ENCODE measurements at regions not wholly inside any gene's neighbourhood (a gene's known extent, or its start where the extent isn't known, plus 50 kb on each side); places are given as distances from the start of the nearest gene placed in this dataset.

DNA sequence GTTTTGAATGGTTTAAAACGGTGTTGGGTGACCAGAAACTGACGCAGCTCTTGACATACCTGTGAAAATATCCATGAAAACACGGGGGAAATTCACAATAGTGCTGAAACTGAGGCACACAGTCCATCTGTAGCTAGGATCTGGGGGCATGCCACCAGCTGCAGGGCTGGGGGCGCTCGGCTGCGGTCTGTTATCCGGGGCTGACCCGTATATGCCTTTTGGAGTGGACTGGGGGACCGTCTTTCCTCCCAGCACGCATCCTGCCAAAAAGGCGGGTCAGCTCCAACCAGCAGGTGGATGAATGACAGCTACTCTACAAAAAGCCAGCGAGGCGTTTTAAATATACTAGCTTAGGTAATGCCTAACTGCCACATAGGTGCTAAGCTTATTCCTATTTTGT is 729.8 kb downstream of the QKI start:
- no peak for DNase-seq

DNA sequence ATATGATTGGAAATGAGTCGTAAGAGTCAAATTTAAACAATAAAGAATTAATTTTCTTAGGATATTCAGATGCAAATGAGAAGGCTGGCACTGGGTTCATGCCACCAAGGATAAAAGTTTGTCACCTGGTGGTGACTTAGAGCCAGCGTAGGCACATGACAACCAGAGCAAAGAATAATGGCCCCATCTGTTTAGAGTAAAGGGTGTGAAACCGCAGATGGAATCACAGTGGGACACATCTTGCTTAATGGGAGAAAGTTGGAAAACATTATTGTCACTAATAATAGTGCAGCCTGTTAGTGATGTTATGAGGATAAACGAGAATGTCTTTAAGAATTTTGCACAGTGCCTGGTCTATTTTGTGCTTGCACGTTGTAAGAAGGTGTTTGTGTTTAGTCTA is 727.8 kb downstream of the QKI start:
- DNase-seq: no peak

GRCh38 chr6:164135511-164136132 is 721.1 kb downstream of the QKI start:
- DNase-seq: no peak

- no peak for DNase-seq
Observed at GRCh38 chr6:164133095-164133494, 718.6 kb downstream of the QKI start.

GRCh38 chr6:164130585-164130984 is 716.1 kb downstream of the QKI start:
- DNase-seq: no peak

DNA sequence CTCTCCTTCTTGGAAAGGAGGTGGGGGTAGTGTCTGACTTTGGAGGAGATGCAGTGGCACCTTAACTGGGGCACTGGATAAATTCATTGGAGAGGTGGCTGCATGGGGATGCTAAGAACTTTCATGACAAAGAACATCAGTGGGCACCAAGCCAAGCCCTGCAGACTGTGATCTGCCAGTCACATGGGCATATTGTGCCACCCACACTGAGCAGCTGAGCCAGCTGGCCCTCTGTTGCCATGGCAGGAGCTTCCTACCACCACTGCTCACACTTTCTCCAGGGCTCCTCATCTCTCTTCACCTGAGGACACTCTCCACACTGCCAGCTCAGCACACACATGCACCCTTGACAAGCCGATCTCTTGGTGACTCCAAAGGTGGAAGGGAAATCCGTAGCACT is 715.6 kb downstream of the QKI start:
- no peak for DNase-seq

DNA sequence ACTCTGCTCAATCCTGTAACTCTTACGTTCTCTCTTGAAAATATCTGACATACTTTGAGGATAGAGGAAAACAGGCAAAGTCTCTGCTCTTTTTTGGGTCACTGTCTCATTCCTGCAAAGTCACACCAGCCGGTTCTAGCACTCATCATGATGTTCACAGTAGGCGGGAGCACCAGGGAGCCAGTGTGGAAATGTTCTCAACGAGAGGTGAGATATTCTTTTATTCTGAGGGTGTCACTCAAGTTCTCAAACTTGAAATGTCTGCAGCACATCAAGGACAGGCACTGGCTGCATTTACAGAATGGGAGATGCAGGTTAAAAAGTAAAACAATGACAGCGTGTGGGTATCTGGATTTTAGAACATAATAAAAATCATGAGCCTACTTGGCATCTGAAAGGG is 714.7 kb downstream of the QKI start:
- no peak for DNase-seq

DNA sequence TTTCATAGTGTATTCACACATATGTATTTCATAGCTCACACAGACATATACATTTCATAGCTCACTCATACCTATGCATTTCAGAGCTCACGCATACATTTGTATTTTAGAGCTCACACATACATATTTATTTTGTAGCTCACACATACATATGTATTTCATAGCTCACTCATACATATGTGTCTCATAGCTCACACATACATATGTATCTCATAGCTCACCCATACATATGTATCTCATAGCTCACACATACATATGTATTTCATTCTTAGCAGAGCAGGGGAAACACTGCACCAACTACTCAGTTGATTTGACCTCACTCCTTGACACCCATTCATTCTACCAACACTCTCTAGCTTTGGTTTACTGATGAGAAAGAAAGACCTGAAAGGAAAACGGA is 713.6 kb downstream of the QKI start:
- no peak for DNase-seq

DNA sequence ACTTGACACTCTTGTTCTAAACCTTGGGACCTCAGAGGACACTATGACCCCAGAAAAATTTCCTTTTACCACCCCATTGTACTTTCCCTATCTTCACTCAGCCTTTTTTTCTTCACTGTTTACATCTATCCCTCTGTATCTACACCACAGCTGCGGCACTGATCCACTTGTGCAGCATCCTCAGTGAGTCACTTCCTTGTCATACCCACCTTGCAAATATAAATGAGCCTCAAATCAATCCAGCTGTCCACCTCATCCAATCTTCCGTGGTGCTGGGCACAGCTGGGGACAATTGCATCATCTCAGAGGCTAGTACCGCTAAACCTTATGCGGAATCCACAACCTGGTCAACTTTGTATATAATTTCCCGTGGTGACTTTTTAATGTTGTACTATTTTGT is 710.5 kb downstream of the QKI start:
- no peak for DNase-seq

DNA sequence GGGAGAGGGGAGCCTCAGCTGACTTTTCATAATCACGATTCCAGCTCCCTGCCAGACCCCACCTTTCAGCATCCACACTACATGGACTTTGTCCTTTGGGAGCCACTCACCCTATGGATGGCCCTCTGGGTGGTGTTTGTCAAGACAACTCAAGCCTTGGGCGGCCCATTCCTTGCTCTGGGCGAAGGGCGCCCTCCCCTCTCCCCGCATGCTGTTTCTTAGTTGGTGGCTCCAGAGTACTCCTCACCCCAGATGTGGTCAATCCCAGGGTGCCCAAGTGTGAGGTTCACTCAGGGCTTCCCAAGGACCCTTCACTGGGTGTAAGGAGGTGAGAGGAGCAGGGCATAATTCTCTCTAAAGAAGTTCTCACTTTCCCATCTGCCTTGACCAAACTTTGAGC is 710.0 kb downstream of the QKI start:
- DNase-seq: no peak

GRCh38 chr6:164122109-164122508 is 707.6 kb downstream of the QKI start:
- no peak for DNase-seq

DNA sequence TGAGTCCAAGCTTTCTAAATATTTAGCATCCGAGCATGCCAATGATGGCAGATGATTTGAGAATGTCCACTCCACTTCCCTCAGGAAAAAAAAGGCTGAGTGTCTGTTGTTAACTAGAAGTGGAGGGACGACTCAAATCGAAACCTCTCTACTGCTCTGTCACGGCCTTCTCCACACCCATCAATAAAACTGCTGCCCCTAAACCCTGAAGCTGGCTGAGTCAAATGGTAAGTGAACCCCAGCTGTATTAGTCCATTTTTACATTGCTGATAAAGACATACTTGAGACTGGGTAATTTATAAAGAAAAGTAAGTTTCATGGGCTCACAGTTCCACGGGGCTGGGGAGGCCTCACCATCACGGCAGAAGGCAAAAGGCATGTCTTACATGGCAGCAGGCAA is 707.0 kb downstream of the QKI start:
- DNase-seq: no peak

GRCh38 chr6:164114651-164115050 is 700.1 kb downstream of the QKI start:
- no peak for DNase-seq

- DNase-seq: no peak
Observed at GRCh38 chr6:164114051-164114450, 699.5 kb downstream of the QKI start.

DNA sequence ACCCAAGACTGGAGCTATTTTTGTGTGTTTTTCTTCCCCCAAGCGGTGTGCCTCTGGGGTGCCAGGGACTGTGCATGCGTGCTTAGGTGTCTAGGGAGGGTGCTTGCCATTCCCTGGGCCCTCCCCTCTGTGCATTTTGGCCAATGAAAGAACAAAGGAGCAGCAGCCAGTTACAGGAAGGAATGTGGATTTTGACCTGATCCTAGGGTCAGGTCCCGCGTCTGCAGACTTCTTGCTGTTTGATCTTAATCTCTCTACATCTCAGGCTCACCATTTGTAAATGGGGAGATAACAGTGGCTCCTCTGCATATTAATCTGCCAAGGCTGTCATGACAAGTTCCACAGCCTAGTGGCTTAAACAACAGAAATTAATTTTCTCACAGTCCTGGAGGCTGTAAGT is 699.1 kb downstream of the QKI start:
- no peak for DNase-seq

DNA sequence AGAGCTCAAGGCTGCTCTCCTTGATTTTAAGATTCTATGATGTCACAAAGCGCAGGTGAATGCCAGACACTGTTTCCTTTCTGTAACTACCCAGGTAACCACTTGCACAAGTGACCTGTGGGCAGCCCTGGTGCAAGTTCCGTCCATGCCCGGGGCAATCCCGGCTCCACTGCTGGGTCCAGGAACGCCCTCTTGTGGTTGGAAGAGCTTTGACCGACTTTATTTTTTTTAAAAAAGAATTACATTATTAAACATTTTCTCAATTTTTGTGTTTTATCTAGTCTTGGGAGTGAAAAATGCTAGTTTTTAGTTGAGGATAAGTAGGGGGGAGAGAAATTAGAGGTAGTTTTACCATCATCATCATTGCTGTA is 695.2 kb downstream of the QKI start:
- DNase-seq: no peak

GRCh38 chr6:164108869-164109769 is 694.6 kb downstream of the QKI start:
- no peak for DNase-seq

DNA sequence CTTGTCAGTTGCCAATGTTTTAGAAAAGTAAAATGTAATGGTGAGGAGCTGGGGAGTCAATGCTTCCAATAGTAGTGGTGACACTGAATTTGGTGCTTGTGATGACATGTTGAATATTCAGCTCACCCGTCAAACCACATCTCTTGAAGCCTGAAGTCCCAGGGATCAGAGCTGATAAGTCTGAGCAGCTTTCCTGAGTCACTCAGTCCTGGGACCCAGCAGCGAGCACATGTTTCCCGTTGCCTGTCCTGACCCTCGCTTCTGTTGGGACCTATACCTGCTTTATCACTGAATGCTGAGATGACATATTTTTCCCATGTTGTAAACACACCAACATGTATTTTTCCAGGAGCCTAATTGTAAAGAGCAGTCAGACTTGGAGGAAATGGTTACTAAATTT is 693.6 kb downstream of the QKI start:
- DNase-seq: no peak

DNA sequence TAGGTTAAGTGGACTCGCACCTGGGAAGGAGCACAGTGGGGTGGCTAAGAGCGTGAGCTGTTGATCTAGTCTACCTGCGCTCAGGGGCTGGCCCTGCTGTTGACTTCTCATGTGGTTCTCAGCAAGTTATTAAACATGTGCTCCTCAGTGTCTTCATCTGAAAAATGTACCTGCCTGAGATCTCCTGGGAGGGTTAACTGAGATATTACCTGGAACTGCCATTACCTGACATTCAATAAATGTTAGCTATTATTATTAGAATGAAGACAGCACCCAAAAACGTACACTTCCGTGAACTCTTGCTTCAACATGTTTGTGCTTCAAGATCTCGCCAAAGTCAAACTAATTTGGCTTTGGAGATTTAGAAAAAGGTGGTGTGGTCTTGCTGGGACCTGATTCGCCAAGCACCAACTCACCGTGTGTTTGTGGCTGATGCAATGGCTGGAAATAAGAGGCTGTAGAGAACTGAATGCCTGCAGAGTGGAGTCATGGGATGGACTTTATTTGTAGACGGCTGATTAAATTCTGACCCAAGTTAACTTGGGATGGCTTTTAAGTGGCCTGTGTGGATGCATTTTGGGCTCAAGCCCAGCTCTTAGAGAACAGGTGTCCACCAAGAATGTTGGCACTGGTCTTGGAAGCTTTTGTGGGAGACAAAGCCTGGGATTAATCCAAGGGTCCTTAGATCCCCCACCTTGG is 692.9 kb downstream of the QKI start:
- DNase-seq: no peak

DNA sequence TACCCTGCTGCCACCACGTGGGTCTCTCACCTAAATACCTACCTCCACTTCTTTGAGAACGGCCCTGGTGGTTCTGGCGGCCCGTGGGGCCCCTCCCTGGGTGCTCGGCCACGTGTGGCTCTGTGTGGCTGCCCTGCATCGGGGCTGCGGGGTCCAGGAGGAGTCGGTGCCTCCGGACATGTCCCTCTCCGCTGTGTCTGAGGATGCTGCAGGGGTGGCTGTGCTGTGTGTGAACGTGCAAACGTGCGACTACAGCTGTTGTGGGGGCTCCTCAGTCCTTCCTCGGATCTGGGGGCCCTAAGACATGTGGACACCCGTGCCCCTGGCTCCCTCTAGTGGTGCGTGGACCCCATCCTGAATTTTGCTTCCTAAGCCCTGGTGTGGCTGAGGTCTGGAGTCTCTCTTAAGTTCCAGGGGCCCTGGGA is 691.8 kb downstream of the QKI start:
- DNase-seq: no peak

DNA sequence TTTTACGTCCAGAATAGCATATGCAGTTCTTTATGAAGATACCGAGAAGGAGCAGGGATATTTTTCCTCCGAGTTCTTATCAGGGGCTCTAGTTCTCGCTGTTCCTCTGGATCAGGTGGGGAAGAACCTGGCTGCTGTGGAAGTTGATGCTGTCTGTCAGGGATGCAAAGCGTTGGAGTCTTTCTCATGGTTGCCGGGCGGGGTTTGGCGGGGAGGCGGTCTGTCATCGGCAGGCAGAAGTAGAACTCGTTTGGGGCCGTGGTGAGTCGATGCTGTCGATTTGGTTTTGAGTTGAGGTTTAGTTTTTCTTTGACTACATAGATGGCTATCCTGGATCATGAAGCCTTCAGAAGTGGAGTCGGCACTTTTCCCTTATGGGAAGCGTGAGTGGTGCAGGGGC is 691.2 kb downstream of the QKI start:
- DNase-seq: no peak

DNA sequence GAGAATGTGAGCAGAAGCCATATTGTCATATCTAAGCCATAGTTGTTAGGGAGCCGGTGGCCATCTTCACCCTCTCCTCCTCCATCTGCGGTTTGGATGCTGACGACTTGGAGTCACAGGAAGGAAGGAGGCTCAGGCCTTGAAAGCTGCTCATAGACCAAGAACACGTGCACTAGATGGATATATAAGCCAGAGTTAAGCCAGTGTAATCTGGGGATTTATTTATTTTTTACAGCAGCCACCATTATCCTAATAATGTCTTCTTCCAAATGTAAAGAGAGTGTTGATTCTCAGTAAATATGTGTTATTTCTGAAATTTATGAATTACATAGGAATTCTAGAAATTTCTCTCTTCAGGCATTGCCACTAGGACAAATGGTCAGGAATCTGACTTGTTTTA is 689.9 kb downstream of the QKI start:
- no peak for DNase-seq

GRCh38 chr6:164102693-164103092 is 688.2 kb downstream of the QKI start:
- no peak for DNase-seq

GRCh38 chr6:164101859-164102258 is 687.3 kb downstream of the QKI start:
- DNase-seq: no peak
